Activated CD8-positive, alpha-beta memory T cell treated with anti-CD3 and anti-CD28 coated beads, Interleukin-2, amount 50 U/mL, for 4 hours (primary cell): ENCODE measurements at regions not wholly inside any gene's neighbourhood (a gene's known extent, or its start where the extent isn't known, plus 50 kb on each side); places are given as distances from the start of the nearest gene placed in this dataset.

Source experiments
- DNase-seq: peaks from one replicate; pipeline ENCODE4 v3.0.0-alpha.2; 2020

DNA sequence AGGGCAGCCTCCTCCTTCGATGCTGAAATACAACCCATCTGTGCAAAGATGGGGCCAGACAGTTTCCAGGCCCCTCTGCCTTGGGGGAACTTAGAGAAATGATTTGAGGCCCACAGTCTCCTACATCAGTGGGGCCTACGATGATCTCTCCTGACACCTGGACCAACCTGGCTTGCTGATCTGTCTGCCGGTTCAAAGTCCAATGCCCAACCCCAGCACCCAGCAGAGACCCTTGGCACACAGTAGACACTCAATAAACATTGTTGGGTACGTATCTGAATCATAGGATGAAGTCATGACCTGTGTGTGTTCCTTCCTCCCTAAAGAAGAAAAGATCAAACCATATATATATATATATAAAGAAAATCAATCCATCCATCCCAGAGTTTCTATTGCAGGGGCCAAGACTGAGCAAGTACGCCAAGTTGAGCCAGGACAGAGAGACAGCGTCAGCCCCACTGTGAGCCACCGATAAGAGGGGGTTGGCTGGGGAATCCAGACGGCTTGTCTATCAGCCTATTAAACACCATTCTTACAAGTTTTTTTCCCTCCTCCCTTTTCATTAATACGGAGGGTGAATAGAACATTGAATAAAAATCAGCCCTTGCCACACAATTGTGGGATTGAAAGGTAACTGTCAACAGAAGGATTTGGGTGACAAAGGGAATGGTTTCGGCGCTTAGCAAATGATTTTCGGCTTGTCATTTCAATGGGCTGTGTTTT lies 244.1 kb downstream of the MN1 start:
- DNase-seq, result no peak

DNA sequence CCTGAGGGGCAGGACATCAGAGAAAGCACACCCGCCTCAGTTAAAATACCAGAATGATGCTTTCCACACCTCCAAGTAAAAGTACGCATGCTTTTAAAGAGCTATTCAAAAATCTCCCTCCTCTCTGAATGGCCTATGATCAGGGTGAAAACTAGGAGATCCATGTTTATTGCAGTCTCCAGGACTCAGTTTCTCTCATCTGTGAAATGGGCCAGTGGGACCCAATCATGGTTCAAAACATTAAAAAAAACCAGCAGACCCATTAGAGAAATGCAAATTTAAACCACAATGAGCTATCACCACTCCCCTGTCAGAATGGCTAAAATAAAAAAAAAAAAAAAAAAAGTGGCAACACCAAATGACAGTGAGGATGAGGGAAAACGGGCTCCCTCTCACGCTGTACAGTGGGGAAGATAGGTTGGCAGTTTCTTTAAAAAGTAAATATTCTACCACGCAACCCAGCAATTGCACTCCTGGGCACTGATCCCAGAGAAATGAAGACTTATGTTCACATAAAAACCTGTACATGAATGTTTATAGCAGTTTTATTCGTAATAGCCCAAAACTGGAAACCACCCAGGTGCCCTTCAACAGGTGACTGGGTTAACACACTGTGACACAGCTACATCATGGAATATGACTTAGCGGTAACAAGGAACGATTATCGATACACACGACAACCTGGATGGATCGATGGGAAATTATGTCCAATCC lies 242.7 kb downstream of the MN1 start:
- no peak for DNase-seq

DNA sequence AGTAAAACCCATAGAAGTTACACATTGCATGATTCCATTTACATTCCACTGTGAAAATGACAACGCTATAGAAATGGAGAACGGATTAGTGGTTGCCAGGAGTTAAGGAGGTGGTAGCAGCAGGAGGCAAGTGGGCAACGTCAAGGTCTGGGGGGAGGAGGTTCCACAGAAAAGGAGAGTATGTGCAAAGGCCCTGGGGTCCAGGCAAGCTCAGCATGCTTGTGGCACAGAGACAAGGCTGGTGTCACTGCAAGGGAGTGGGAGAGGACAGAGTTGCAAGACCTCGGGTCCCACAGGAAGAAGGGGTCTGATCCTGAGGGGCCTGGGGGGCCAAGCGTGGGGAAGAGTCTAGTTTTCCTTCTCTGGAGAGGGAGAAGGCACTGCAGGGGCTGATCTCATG lies 240.8 kb downstream of the MN1 start:
- no peak for DNase-seq

DNA sequence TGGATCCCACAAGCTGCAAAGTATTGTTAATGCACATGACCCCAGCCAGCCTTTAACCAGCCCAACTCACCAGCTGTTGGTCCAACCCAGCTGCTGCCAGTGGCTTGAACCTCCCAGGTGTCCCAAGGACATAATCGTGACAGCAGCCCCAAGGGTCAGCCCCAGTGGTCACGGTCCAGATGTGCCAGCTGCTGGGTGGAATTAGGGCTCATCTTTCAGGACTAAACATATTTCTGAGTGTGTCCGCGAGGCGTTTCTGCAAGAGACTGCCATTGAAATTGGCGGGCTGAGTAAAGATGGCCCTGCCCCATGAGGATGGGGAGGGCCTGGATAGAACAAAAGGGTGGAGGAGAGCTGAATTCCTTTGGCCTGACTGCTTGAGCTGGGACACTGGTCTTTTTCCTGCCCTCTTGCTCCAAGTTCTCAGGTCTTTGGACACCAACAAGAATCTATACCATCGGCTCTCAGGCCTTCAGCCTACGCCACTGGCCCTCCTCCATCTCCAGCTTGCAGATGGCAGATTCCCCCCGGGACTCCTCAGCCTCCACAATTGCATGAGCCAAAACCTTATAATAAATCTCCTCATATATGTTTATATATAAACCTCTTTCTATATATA lies 240.2 kb downstream of the MN1 start:
- no peak for DNase-seq

DNA sequence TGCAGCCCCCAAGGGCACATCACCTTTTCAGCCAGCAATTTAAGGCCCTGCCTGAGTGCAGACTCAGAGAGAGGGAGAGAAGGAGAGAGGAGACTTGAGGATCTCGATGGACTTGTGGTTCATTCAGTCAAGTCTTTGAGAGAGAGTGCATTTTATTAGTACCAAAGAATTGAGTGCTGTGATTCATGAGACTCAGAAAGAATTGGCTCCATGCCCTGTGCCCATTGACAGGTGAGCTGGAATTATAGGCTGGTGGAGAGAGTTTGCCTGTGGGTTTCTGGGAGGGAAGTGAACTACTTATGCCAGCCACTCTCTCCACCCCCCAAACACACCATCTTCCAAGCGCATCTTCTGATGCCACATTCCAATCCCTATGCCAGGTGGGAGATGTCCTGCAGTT lies 236.8 kb downstream of the MN1 start:
- DNase-seq, result no peak

DNA sequence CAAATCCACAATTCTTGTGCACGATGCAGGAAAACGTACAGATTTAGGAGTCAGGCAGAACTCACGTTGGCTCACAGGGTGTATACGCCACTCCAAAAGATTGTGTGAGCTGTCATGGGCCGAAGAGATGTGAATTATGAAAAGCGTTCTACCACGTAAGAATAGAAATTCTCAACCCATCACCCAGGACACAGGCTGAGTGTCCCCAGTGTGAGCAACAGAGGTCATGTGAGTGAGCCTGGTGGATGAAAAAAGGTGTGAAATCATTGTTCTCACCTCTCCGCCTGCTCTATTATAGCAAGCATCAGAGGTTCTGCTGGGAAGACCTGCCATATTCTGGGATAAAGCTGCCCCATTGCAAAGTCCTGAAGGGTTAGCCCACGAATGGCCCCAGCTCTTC lies 235.0 kb downstream of the MN1 start:
- DNase-seq, result no peak

DNA sequence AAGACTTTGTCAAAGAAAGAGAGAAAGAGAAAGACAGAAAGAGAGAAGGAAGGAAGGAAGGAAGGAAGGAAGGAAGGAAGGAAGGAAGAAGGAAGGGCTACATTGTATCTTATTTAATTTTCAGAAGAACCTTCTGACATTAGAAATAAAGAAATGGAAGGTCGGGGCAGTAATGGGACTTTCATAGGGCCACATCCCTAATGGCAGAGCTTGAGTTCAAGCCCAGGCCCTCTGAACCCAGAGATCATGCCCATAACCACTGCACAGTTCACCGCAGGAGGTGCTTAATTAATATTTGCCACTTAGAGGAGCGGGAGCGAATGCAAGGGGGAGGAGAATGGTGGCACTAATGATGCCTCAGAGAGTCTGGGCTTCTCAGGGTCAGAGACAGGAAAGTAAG lies 233.3 kb downstream of the MN1 start:
- DNase-seq, result no peak

DNA sequence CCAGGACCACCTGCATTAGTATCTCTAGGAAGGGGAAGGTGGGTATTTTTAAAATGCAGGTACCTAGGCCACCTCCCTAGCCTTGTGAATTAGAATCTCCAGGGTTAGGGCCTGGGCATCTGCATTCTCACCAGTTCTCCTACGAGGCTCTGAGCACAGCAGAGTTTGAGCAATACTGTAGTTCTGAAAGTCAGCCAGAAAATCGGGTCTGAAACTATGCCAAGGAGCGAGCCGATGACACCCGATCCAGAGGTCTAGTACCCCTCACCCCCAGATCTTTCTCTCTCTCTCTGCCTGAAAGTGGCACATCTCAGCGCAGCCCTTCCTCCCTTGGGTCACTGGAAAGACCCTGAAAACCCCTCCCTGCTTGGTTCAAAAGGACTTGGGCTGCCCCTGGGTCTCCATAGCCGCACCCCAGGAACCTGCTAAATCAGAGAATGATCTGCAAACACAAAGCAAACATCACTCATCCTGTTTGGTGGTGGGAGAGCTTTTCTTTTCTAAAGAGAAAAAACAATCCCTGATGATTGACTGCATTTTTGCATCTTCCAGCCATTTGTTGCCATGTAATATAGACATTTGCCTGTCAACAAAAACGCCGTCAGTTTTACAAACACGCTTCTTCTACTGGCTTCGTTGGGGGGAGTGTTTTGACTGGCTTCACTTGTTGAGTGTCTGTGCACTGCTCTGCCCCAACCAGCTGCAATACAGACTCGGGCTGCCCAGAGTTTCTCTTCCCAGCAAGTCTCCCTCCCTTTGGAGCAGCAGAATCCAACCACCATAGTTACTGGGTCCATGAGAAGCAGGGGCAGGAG lies 229.9 kb downstream of the MN1 start:
- DNase-seq, result no peak

DNA sequence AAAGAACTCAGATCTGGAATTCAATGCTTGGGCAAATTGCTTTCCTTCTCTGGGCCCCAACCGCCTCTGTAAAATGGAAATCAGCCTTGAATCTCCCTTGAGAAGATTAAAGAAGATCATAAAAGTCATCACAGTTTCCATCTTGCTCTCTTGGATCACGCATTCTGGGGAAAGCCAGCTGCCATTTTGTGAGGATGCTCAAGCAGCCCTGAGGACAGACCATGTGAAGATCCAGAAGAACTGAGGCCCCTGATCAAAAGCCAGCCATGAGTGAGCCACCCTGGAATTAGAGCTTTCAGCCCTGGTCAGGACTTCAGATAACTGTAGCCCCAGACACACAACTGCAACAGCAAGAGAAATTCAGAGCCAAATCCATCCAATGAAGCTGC lies 229.3 kb downstream of the MN1 start:
- DNase-seq, result no peak

DNA sequence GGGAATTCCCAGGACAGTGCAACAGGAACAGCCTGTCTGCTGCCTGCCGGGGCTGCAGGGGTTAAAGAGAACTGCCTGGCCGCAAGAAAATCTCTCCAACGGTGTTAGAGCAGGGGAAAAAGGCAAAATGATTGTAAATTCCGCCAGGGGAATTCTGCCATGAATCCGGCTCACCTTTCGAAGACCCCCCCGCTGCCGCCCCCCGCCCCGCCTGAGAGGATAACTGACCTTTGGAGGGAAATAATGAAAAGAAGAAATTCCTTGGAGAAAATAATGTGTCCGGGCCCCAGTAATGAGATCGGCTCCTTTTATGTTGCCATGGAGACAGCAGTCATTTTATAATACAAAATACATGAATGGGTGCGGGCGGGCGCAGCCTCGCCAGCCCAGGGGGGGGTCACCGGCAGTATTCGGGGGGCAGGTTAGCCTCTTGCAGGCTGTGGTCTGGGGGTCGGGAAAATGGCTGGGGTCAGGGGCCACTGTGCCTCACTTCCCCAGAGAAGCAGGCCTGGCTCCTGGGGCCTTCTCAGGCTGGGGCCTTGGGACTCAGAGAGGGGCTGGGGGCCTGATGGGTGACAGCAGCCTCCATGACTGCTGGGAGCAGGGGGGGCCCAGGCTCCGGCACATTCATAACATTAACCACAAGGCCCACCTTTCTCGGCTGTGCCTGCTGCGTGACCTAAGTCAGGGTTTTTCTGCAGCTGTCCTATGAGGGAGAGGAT lies 228.1 kb downstream of the MN1 start:
- DNase-seq, result no peak

DNA sequence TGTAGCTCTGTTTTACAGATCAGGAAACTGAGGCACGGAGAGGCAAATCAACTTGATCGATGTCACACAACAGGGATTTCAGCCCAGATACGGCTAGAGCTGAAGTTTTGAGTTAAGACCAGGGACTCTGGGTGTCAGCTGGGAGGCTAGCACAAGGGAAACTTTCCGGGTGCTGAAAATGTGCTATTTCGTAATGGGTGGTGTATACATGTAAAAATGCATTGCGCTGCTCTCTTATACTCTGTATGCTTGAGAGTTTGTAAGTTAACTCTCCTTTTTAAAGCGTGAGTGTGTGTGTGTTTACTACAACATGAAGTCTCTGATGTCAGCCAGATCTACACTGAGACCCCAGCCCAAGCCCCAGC lies 227.6 kb downstream of the MN1 start:
- DNase-seq, result no peak

DNA sequence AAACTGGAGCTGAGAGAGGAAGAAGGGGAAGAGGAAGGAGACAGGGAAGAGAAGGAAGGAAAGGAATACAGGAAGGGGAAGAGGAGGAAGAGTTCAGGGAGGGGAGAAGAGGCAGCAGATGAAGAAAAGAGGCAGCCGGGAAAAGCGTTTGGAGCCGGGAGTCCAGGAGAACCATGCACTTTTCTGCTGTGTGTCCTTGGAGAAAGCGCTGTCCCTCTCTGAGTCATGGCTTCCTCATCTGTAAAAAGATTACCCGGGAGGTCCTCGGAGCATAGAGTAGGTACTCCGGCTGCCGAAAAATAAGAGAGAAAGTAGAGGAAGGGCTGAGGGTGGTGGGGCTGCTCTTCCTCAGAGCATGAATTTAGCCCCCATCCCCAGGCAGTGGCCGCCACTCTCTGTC lies 226.9 kb downstream of the MN1 start:
- no peak for DNase-seq

DNA sequence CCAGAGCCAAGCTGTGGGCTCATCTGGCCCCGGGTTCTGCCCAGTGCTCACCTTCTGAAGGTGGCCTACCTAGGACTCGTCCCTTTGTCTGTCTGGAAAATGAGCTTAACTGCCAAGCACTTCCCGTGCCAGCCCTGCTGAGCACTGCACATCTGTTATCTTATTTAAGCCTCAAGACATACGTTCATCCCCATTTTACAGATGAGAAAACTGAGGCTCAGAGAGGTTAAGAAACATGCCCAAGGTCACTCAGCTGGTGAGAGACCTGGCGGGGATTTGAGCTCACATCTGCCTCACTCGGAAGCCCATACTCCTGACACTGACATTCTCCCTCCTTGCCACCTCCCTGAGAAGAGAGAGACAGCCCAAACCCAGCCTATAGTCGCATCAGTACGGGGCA lies 226.2 kb downstream of the MN1 start:
- DNase-seq, result no peak

DNA sequence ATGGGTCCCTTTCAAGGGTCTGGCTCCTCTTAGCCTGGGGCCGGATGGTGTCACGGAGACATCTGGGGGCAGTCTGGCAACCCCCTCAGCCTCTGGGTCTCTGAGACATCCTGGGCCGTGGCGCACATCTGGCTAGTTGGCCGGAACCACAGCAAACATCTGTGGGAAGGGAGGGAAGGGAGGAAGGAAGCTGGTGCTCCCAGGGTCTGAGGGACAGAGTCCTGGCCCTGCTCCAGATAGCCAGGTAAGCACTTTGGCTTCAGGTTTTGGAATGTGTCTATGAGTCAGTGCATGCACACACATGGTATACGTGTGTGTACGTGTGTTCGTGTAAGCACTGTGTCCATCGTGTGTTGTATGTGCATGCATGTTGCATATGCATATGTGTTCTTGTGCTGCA lies 225.1 kb downstream of the MN1 start:
- DNase-seq, result no peak

DNA sequence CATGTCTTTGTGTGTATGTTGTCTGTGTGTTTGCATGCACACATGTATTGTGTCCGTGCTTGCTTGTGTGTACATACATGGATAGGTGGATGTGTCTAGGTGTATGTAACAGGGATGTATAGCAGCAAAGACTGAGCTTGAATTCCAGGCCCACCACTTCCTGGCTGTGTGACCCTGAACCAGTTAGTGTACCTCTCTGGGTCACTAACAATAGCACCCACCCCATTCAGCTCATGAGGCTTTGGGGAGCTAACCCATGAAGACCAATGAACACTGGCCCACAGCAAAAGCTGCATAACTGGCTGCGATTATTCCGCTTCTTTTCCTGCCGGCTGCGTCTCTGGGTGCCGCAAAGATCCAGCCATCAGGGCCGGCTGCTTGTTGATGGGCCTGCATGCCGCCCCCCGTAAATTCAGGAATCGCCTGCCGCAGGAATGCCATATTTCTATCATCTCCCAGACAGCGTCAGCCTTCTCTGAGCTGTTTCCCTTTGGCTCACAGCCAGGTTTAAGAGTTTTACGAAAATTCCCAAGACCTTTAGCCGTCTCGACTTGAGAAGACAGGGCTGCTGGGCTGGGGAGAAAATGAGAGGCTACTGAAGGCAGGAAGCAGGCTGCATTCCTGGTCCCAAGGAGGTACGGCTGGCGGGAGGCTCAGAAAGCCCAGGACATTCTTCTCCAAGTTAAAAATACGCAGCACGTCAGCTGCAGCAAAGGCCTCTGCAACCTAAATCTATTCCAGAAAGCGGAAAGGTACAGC lies 224.6 kb downstream of the MN1 start:
- no peak for DNase-seq

DNA sequence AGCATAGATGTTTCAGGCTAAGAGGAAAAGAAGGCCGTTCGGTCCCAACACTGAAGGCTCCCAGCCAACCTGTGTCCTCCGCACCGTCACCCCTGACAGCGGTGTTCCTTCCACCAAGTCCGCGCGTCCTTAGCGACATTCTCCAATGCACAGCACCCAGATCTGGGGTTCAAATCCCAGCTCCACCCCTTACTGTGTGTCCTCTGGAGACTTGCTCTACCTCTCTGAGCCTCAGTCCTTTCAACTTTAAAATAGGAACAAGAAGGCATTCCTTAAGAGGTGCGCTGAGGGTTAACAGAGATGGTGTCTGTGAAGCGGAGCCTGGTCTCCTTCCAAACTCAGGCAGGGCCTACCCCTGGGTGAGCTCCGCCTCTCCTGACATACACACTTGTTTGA lies 224.0 kb downstream of the MN1 start:
- DNase-seq, result no peak

DNA sequence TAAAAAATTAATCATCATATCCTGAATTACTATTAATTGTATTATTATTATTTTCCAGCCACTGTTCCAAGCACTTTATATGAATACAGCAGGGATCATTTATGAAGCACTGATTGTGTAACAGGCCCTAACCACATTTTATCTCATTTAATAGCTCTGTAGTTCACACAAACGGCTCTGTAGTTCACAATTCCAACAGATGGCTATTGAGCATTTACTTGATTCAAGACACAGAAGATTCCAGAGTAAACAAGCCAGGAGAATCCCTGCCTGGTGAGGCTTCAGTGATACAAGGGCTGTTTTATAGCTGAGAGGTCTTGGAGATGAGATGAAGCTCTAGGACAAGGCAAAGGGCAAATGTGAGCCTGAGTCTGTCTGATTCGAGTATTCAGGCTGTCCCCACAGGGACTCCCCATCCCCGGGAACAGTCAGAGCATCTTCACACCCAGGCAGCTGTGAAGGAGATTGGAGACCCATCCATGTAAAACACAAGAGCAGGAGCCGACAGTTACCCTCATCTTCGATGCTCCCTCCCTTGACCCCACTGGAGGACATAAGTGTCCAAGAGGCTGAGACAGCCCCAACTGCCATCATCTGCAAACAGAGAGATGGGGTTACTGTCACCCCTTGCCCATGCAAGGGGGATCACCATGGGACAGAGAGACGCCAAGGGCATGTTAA lies 222.5 kb downstream of the MN1 start:
- no peak for DNase-seq

DNA sequence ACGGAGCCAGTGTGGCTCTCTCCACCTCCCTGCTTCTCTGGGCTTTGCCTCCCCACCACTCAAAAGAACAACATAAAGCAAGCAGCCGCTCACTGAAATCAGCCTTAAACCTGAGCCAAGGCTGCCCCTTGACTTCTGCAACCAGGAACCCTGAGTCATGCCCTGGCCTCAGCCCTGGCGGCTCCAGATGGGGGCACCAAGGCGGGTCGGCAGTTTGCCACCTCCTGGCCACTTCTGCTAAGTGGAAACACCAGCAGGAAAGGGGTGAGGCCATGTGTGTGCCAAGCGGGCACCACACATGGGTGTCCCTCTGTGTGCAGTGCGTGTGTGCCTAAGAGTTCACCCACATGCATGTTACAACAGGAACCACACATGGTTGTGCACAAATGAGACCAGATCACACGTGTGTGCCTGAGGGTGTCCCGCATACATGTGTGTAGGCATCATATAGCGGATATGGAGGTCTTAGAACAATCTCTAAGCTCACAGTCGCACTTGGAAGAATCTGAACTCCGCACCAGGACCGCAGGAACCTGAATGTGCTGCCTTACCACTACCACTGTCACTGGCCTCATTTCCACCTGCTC lies 221.2 kb downstream of the MN1 start:
- DNase-seq, result no peak

DNA sequence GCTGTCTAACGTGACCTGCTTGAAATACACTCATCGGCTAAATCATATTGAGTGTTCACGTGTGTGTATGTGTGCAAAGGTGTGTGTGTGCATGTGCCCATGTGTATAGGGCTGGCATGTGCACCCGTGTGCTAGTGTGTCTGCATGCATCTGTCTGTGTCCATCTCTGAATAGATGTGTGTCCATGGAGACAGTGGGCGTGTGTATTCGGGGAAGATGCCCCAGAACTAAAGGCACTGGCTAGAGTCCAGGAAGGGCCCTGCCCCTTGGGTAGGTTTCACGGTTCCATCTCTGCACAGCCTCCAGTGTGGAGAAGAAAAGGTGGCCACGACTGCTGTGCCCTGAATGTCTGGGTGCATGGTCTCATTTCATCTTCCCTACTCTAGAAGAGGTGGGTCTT lies 220.3 kb downstream of the MN1 start:
- DNase-seq, result no peak

DNA sequence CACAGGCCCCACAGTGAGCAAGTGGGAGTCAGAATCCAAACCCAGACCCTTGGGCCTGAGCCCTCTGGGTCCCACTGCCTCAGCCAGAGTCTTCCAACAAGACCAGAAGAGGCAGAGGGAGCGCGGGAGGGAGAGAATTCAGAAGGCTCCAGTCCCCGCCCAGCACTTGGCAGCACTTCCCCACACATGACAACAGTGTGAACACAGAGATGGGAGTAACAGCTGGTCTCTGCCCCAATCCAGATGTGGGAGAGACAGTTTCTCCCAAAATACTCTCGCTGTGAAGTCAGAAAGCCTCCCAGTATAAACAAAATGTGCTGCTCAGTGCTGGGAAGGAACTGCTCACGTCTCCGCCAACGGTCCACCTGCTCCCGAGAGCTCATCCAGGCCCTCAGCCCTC lies 219.9 kb downstream of the MN1 start:
- DNase-seq, result no peak

DNA sequence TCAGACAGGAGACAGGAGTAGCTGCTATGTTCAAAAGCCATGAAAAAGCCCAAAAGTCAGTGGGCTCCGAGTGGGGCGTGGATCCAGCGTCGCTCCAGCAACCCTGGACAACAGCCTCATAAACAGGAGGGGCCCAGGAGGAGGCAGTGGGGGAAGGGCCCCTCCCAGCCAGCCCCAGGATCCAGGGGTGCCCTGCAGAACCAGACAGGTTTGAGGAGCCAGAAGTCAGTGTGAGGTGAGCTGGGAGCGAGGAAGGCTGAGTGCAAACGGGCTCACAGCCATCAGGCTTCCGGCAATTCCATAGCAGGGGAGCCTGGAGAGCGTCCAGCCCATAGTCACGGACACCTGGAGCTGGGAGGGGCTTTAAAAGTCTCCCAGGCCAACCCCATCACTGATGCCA lies 217.7 kb downstream of the MN1 start:
- DNase-seq, result no peak
